22Rv1 (cell line): ENCODE measurements at regions not wholly inside any gene's neighbourhood (a gene's known extent, or its start where the extent isn't known, plus 50 kb on each side); places are given as distances from the start of the nearest gene placed in this dataset.
"Not testable (repeated sequence)": the region's sequence is repeated elsewhere in the genome, so short reads cannot be mapped to it uniquely, and the experiment has no call there.

Experiments
- CTCF ChIP-seq: fragments of 450-650 bp; IDR thresholded peaks from 2 replicates; pipeline ENCODE4 v1.5.1; 2017; ENCODE audit warnings: mild to moderate bottlenecking
- ZFX ChIP-seq: fragments of 450-650 bp; IDR thresholded peaks from 2 replicates; pipeline ENCODE4 v1.6.1; 2017; ENCODE audit warnings: antibody characterized with exemption, borderline replicate concordance

- TF ChIP-seq CTCF, ZFX: not testable (repeated sequence)
Observed at GRCh38 chr10:63848871-63849270, 327.7 kb downstream of the REEP3 start.
